Uterus (tissue), 2 donors: ENCODE measurements at regions not wholly inside any gene's neighbourhood (a gene's known extent, or its start where the extent isn't known, plus 50 kb on each side); places are given as distances from the start of the nearest gene placed in this dataset.

Experiments
- CTCF ChIP-seq, 4 experiments: fragments of 200-600 bp in 2 of 4; fragments of 450-650 bp in 2 of 4; sonication (generic) in 2 of 4; IDR thresholded peaks; one replicate each; pipeline ENCODE4 v1.5.1; 2016 to 2019; ENCODE audit warnings: antibody characterized with exemption in 4 of 4, mild to moderate bottlenecking in 2 of 4, moderate library complexity in 1 of 4
- POLR2A ChIP-seq, 2 donors: fragments of 450-650 bp; IDR thresholded peaks; one replicate each; pipeline ENCODE4 v1.6.1; 2016; ENCODE audit warnings: antibody characterized with exemption in 2 of 2, mild to moderate bottlenecking in 1 of 2, moderate library complexity in 1 of 2

- no peak for TF ChIP-seq CTCF (IDR thresholded peaks at IDR 0.05)
- TF ChIP-seq POLR2A (IDR thresholded peaks at IDR 0.05) = no peak
Measured at GRCh38 chr6:101058296-101058695, 177.2 kb upstream of the ASCC3 start.
